AG04450 (cell line): ENCODE measurements at regions not wholly inside any gene's neighbourhood (a gene's known extent, or its start where the extent isn't known, plus 50 kb on each side); places are given as distances from the start of the nearest gene placed in this dataset.

Experiments
- CTCF ChIA-PET: fragments of 300-600, 350-600 bp; formaldehyde crosslinking; extraction: SDS; loops from one replicate; lab custom pipeline; 2022; ENCODE audit warnings: antibody characterized with exemption, inconsistent platforms; lab: Charles Lee
- POLR2A ChIA-PET: fragments of 350-600 bp; formaldehyde crosslinking; extraction: SDS; loops from one replicate; lab custom pipeline; 2021; ENCODE audit warnings: antibody characterized with exemption, inconsistent platforms; lab: Yijun Ruan, JAX
- DNase-seq: peaks from one replicate; pipeline ENCODE4 v3.0.0-alpha.2; 2011; ENCODE audit warnings: low read depth, low spot score
- H3K27ac ChIP-seq: one replicate; pipeline ENCODE4 v1.5.1; 2012; ENCODE audit warnings: low read depth, low read length, control low read depth
- H3K27me3 ChIP-seq: one replicate; pipeline ENCODE4 v1.6.0; 2012; ENCODE audit warnings: low read length; ENCODE audit not compliant: control insufficient read depth, insufficient read depth
- H3K4me3 ChIP-seq: 2 replicates; pipeline ENCODE4 v1.5.1; 2011; ENCODE audit warnings: mild to moderate bottlenecking, low read depth, low read length, control low read depth
- H3K9me3 ChIP-seq: 2 replicates; pipeline ENCODE4 v1.5.1; 2012; ENCODE audit warnings: low read length; ENCODE audit not compliant: control insufficient read depth, insufficient read depth
- TF ChIP-seq, protein P1 (sequence below): IDR thresholded peaks from 2 replicates; pipeline ENCODE4 v1.5.1; 2011; ENCODE audit warnings: low read depth, low read length, control low read depth, inconsistent platforms

DNA sequence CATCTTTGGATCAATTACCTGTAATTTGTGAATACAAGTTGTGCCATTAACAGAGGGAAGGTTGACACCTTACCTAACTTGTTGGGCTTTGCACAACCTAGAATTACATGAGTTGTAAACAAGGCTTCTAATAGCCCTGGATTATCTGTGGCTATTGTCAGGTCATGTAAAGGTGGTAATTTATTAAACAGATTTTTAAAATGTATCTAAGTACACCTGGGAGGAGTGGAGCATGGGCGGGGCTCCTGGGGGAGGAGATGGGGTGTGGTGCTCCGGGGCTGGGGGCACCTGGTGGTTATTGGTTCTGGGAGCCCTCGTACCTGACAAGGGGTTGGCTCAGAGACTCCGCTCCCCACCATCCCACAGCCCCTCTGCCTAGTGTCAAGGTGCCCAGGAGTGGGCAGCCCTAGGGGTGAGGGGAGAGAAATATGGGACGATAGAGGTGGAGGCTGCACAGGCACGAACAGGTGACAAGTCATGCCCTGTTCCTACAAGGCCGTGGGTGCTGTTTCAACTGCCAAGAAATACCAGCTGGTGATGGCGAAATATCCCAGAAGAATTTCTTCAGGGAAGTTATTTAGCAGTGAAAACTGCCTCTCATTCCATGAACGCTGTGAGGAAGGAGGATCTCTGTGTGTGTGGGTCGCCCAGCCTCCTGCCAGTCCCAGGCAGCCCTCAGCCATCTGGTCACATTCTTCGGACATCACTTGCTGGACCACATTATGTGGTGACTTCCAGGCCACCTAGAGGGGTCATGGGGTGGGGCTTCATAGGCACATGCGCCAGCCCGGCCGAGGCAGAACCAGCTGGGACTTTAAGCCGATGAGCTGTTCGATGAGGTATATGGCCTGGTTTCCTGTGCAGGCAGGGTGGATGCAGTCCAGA is 55.5 kb upstream of the IRX3 start:
- ChIA-PET CTCF (no interaction called here), POLR2A (no interaction called here)
- H3K27me3 ChIP-seq, result peaks cover 2% of the 10 kb centered on the region
- no peak for DNase-seq
- no peak overlapping the region for H3K4me3 ChIP-seq
- TF ChIP-seq, protein P1, sequence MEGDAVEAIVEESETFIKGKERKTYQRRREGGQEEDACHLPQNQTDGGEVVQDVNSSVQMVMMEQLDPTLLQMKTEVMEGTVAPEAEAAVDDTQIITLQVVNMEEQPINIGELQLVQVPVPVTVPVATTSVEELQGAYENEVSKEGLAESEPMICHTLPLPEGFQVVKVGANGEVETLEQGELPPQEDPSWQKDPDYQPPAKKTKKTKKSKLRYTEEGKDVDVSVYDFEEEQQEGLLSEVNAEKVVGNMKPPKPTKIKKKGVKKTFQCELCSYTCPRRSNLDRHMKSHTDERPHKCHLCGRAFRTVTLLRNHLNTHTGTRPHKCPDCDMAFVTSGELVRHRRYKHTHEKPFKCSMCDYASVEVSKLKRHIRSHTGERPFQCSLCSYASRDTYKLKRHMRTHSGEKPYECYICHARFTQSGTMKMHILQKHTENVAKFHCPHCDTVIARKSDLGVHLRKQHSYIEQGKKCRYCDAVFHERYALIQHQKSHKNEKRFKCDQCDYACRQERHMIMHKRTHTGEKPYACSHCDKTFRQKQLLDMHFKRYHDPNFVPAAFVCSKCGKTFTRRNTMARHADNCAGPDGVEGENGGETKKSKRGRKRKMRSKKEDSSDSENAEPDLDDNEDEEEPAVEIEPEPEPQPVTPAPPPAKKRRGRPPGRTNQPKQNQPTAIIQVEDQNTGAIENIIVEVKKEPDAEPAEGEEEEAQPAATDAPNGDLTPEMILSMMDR, result no peak
- H3K9me3 ChIP-seq, result no peaks in the 10 kb centered on the region
- no peak overlapping the region for H3K27ac ChIP-seq

DNA sequence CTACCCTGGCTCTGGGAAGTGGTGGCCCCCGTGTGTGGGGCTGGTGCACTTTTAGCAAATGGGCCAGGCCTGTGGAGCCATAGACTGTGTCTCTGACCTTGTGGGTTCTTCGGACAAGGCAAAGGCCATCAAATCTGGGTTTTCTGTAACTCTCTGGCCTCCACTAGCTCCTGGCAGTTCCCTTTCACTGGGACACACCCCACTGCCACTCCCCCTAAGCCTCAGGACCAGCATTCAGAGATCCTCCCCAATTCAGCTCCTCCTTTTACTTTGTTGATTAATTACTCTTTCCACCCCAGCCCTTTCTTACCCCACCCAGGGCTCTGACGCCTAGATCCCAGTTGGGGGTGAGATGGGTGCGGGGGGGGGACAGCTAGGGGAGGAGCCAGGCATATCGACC is 53.9 kb upstream of the IRX3 start:
- POLR2A ChIA-PET, result no interaction called here
- no peak for DNase-seq
- CTCF ChIA-PET, result interaction anchor here (0.6 kb wide), 1 partner anchor 727 kb away, joined by 4 read pairs; no protein-coding TSS in a partner anchor

DNA sequence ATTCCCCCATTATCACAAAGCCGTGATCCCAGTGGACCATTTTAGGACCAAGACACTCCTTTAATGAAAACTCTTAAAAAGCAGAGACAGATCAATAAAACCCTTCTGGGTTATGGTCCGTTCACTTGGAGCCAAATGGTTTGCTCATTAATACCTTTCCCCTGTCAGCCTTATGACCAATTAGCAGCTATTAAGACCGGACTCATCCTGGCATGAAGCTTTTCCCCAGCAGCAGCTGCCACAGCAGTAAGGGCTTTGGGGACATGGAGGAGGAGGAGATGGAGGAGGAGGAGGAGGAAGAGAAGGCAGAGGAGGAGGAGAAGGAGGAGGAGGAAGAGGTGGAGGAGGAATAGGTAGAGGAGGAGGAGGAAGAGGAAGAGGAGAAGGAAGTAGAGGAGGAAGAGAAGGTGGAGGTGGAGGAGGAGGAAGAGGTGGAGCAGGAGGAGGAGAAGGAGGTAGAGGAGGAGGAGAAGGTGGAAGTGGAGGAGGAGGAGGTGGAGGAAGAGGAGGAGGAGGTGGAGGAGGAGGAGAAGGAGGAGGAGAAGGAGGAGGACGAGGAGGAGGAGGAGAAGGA is 50.1 kb upstream of the IRX3 start:
- TF ChIP-seq, protein P1, result no peak
- Histone ChIP-seq H3K9me3 (no peaks in the 10 kb centered on the region), H3K4me3 (no peak overlapping the region), H3K27ac (no peak overlapping the region), H3K27me3 (peaks cover 2% of the 10 kb centered on the region)
- ChIA-PET CTCF (no interaction called here), POLR2A (no interaction called here)
- no peak for DNase-seq

More for the DNA sequence above, 53.9 kb upstream of the IRX3 start:
- no peak overlapping the region for H3K27ac ChIP-seq
- no peaks in the 10 kb centered on the region for H3K9me3 ChIP-seq
- H3K4me3 ChIP-seq, result no peak overlapping the region
- H3K27me3 ChIP-seq, result peaks cover 2% of the 10 kb centered on the region
- TF ChIP-seq, protein P1, result no peak
